ENCODE measurements at regions not wholly inside any gene's neighbourhood (a gene's known extent, or its start where the extent isn't known, plus 50 kb on each side); places are given as distances from the start of the nearest gene placed in this dataset.
A peak's percentile ranks its signal among the peaks of the same experiment; 100 is the strongest.

DNA sequence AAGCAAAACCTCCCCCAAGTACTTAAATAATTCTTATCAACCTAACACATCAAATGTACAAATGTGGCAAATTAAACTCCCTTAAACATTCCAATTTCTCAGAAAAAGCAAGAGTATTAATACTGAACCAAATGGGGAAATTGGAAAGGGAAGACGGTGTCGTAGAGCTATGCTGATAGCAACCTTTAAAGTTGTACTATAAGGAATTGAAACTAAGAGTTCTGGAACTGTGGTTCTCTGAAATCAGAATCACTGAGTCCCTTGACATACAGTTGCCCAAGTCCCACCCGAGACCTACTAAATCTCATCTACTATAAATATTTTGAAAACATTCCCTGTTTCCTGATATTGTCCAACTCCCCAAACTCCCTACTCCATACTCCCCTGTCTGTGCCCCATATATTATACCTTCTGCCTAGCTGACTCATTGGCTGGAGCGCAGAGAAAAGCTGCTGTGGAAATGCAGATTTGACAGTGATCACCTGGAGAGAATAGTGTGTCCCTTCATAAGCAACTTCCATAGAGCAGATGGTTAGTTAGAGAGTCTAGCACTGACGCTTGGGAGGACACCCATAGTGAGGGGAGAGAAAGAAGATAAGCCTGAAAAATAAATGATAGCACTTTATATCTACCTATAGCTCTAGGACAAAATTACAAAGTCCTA, 51.4 kb upstream of the ITM2B start:
- DNase-seq (ENCODE audit: low read depth) = no peak

GRCh38 chr13:48178126-48178525, 54.9 kb upstream of the ITM2B start:
- no peak for DNase-seq (ENCODE audit: low read depth)

GRCh38 chr13:48176781-48177180, 56.2 kb upstream of the ITM2B start:
- no peak for DNase-seq (ENCODE audit: low read depth)

GRCh38 chr13:48175185-48175584, 57.8 kb upstream of the ITM2B start:
- no peak for DNase-seq (ENCODE audit: low read depth)

- DNase-seq (ENCODE audit: low read depth) = no peak
These were observed 65.1 kb upstream of the ITM2B start for GRCh38 chr13:48167866-48168265.

DNA sequence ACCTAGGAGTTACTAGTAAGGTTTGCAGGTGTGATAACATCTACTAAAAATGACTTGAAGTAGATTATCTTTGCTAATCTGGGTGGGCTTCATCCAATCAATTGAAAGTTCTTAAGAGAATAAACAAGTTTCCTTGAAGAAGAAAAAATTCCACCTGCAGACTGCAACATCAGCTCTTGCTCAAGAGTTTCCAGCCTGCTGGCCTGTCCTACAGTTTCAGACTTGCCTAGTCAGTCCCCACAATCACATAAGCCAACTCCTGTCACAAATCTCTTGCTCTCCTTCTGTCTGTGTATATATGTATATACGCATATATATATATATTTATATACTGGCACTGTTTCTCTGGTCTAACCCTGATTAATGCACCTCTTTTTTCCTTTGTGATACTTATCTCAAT, 67.3 kb upstream of the ITM2B start:
- no peak for DNase-seq (ENCODE audit: low read depth)

GRCh38 chr13:48165063-48165462, 67.9 kb upstream of the ITM2B start:
- no peak for DNase-seq (ENCODE audit: low read depth)

GRCh38 chr13:48163061-48163460, 68.2 kb upstream of the MED4 start:
- DNase-seq (ENCODE audit: low read depth) = no peak

DNA sequence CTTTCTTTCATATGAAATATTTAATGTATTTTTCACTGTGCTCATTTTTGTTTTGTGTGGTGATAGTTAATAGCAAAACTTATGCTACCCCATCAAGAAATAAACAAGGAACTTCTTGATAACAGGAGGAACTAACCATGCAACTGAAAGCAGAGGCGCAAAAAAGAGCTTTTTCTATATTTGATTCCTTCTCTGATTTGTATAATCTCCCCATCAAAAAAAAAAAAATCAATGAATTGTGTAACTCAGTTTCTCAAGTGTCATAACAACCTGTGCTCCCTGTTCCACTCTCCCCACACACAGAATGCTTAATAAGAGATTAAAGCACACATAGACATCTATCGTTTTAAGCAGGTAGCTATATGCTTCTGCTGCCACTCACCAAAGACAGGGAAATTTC, 67.3 kb upstream of the MED4 start:
- no peak for DNase-seq (ENCODE audit: low read depth)

GRCh38 chr13:48161530-48162179, 66.8 kb upstream of the MED4 start:
- no peak for DNase-seq (ENCODE audit: low read depth)

DNA sequence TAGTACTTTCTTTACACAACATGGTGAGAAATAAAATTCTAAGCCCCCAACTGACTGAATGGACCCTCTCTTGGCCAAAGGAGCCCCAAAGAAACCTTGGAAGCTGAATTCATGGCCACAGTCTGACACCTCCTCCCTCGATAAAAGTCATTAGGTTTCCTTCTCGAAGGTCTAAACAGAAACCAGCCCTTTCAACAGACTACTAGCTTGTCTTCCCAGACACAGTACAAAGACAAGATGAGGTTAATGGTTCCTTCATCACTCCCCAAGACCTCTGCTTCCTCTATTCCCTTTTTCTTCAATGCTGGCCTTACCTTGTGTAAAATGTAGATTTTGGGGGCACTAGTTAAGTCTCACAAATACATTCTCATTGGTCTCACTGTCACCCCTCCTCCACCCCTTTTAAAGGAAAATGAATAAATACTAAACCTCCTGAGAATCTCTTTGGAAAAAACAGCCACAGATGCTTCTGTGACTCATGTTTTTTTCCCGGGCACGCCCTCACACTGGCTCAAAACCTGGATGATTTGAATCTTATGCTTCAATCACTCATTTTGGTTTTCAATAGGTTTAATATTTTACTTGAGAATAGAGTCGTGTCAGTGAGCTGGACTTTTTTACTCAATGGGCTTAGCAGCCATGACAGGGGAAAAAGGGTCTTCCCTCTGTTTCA, 65.8 kb upstream of the MED4 start:
- no peak for DNase-seq (ENCODE audit: low read depth)

- DNase-seq (ENCODE audit: low read depth) = no peak
These were observed 64.9 kb upstream of the MED4 start for GRCh38 chr13:48159826-48160225.

DNA sequence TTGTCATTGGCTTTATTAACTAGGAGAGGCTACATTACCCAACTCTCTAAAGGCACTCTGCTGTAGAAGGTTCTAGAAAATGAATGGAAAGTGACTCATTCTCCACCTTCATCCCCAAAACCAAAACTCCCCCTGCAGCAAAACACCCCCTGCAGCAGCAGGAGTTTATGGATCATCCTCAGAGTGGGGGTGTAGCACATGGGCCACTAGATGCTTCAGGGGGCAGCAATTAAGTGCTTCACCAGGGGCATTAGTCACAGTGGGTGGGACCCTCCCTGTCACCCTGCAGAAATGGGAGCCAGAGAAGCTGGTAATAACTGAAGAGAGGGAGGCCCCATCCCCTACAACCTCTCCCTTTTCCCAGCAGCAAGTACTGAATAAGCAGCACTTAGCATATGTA, 64.5 kb upstream of the MED4 start:
- DNase-seq (ENCODE audit: low read depth) = no peak

- DNase-seq (ENCODE audit: low read depth) = no peak
These were observed 64.0 kb upstream of the MED4 start for GRCh38 chr13:48158915-48159314.

GRCh38 chr13:48158290-48158689, 63.4 kb upstream of the MED4 start:
- no peak for DNase-seq (ENCODE audit: low read depth)

GRCh38 chr13:48156466-48156865, 61.6 kb upstream of the MED4 start:
- peak; percentile 28 for DNase-seq (ENCODE audit: low read depth)

GRCh38 chr13:48155848-48156247, 60.9 kb upstream of the MED4 start:
- no peak for DNase-seq (ENCODE audit: low read depth)

DNA sequence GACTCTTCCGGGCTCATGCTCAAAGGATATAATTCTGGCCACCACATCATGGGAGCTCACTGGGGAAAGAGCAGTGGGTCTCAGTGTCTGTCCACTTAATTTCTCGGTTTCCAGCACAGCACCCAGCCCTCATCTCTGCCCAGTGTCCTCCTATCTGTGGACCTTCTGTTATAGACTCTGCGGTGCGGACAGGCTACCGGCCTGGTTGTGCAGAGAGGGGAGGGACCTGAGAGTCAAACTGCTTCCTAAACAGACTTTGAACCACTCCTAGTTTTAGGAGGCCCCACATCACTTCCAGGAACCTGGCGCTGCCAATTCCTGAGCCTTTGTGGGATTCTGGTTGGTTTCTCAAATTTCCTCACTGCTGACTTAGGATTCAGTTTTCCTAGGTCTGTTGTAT, 59.8 kb upstream of the MED4 start:
- no peak for DNase-seq (ENCODE audit: low read depth)

DNA sequence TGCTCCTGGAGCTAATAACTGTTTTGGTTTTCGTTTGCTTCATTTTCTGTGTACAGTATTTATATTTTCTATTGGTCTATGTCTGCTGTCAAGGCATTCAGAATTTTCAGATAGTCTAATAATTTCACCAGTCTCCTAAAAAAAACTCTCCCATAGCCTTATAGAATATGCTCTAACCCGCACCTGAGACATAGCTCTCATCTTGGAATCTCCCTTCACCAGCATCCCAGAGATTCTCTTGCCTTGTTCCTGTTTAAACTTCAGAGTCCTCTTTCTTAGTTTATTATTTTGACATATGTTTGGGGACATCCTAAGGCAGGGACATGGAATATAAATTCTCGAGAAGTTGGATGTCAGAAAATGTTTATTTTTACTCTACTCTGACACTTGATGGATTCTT, 58.3 kb upstream of the MED4 start:
- no peak for DNase-seq (ENCODE audit: low read depth)

GRCh38 chr13:48151363-48152161, 56.7 kb upstream of the MED4 start:
- no peak for DNase-seq (ENCODE audit: low read depth)

GRCh38 chr13:48148454-48148853, 53.5 kb upstream of the MED4 start:
- no peak for DNase-seq (ENCODE audit: low read depth)

DNA sequence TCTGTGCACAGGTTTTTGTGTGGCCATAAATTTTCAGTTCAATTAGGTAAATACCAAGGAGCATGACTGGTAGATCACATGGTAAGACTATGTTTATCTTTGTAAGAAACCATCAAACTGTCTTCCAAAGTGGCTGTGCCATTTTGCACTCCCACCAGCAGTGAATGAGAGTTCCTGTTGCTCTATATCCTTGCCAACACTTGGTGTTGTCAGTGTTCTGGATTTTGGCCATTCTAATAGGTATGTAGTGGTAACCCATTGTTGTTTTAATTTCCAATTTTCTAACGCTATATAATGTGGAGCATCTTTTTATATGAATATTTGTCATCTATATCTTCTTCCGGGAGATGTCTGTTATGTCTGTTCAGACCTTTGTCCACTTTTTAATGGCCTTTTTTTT, 51.7 kb upstream of the MED4 start:
- DNase-seq (ENCODE audit: low read depth) = no peak

DNA sequence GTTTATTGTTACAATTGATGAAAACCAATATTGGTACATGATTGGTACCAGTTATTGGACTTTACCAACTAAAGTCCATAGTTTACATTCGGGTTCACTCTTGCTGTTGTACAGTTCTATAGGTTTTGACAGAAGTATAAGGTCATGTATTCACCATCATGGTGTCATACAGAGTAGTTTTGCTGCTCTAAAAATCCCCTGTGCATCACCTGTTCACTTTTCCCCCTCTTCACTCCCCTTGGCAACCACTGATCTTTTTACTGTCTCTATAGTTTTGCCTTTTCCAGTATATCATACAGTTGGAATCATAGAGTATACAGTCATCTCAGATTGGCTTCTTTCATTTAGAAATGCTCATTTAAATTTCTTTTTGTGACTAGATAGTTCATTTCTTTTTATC, 51.2 kb upstream of the MED4 start:
- no peak for DNase-seq (ENCODE audit: low read depth)
